NCI-H526 treated with DMSO at 0.1 percent for 48 hours (cell line): ENCODE measurements at regions not wholly inside any gene's neighbourhood (a gene's known extent, or its start where the extent isn't known, plus 50 kb on each side); places are given as distances from the start of the nearest gene placed in this dataset.

Experiments
- DNase-seq: peaks from one replicate; lab custom pipeline; 2025; lab: John Stamatoyannopoulos, UW

DNA sequence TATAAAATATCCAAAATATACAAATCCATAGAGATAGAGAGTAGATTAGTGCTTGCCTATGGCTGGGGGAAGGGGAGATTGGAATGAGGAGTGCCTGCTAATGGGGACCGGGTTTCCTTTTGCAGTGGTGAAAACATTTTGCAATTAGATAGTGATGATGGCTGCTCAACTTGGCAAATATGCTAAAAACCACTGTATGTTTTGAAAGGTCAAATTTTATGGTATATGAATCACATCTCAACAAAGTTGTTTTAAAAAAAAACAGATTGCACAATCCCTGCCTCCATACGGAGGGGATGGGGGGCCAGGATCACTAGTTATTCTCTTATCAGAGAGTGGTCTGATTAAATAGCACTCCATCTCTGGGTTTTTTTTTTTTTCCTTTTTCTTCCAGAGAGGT lies 76.9 kb upstream of the RIPOR2 start:
- DNase-seq: no peak

DNA sequence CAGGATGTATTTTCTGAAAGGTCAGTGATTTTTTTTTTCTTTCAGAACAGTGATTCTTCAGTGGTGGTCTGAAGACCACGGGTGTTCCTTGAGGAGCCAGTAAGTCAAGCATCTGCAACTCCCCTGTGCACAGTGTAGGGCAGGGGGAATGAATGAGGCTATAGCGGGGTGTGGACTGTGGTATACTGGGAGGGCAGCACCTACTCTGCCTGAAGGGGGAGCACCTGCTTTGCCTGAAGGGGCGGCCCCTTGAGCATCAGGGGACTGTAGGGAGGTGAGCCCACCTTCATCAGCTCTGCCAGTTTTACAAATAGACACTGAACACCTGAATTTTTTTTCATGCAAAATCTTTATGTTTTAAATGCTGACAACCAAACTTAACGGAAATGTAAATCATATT lies 77.5 kb upstream of the RIPOR2 start:
- DNase-seq: no peak

DNA sequence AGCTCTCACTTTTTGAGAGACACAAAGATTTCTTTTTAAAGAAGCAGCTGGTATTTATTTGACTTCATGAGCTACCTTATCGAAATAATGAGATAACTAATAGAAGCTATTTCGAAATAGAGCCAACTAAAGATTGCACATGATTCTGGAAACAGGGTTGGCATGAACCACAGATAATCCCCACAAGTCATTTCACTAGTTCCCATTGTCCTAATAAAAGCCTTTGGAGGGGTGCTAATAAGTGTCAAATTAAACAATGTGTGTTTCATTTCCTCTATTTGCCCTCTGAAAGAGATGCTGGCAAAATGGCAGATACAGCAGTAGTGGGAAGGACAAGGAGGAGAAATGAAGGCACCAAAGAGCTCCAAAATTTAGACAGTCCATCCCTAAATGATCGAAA lies 78.6 kb upstream of the RIPOR2 start:
- DNase-seq: no peak

DNA sequence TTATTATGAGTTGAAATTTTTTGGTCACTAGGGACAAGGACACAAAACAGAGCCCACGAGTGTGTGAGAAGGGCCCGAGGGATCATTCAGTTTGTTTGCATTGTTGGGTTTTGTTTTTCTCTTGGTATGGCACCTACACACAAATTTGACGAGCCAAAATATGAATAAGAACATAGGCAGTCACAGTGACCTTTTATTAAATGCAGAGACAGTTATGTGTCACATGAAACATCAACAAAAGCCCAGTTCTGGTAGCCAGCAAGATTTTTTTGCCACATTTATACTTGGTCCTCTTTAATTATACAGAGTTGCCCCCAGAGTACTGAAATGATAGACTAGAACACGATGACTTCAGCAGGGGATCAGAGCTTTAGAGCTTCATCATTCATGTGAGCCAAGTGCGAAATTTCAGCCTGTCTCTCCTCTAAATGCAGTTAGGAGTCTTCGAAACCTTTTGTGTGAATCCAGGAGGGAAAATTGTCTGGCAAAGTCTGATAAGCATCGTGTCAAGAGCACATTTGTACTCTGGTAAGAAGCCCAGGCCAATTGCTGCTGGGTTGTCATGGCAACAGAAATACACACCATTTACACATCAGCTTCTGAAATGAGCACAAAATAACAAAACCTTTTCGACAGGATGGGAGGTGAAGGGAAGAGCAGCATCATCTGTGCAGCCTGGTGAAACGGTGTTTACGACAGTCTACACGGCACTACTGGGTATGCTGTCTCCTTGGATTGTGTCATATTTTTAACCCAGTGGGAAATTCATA lies 79.2 kb upstream of the RIPOR2 start:
- no peak for DNase-seq

DNA sequence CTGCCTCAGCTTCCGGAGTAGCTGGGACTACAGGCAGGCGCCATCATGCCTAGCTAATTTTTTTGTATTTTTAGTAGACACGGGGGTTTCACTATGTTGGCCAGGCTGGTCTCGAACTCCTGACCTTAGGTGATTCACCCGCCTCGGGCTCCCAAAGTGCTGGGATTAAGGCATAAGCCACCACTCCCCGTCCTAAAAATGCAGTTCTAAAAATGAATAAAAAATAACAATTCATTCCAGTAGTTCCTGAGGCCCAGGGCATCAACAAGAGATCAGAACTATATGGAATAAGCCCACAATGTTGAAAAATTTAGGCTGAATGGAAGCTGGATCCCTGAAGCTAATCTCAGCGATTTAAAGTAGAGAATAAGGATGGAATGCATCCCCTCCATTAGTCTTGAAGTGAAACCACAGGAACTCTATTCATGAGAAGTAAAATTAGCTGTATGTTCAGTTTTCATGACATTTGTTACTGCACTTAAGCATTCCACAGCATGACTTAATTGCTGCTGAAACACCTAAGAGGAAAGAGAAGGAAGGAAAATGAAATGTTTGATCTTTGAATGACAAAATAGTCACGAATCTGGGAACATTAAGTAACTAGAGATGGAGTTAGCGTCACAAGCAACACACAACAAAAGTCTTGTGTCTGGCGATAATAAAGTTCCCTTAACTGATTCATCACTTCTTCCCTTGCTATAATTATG lies 80.4 kb upstream of the RIPOR2 start:
- no peak for DNase-seq

DNA sequence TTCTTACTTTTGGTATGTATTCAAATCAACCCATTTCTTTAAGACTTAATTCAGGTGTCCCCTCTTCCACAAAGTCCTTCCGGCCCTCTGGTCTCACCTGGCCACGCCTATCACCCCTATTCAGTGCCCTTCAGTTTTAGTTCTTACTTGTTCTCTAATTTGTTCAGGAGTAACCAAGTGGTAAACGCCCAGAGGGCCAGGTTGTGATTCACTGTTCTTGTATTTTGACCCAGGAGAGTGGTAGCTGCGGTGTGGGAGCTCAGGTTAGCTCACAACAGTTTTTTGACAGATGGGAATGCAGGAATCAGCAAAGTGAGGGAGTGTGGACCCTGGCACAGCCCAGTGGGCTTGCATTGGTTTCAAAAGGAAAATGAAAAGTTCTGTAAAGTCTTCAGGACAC lies 81.7 kb upstream of the RIPOR2 start:
- no peak for DNase-seq

DNA sequence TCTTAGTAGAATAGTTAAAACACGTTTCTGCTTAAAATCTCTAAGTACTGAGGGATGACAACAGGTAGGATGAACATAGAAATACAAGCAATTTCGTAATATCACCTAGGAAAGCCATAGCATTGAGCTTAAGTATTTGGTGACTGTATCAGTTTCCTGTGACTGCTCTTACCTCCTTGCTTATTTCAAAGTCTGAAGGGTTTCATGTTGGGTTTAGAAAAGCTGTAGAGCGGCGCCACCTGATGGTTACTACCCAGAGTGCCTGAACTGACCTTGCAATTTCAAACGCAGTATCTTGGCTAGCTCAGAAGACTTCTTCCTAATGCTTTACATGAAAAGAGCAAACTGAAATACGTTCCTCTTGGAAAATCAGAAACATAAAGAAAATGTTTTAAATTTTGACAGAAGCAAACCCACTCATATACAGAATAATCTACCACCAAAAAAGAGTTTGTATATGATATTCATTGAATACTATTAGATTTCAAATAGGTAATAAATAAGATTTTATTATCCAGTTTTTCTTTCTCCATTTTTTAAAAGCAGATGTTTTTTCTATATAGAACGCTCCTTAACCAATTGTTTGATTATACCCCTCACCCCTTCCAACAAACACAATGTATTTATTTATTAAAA lies 82.3 kb upstream of the RIPOR2 start:
- no peak for DNase-seq

DNA sequence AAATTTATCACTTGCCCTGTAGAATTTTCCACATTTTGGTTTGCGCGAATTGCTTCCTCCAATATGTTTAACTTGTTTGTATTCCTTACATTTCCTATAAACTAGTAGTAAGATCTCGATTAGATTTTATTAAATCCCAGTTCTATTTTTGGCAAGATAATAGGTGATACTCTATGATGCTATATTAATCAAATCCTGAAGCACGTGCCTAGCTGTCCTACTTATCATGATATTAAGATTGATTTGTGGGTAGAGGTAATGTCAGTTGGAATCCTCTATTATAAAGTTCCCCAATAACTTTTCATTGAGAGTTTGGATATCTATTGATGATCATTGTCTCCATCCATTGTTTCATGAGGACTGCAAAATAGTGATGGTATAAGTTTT lies 82.8 kb upstream of the RIPOR2 start:
- DNase-seq: no peak

DNA sequence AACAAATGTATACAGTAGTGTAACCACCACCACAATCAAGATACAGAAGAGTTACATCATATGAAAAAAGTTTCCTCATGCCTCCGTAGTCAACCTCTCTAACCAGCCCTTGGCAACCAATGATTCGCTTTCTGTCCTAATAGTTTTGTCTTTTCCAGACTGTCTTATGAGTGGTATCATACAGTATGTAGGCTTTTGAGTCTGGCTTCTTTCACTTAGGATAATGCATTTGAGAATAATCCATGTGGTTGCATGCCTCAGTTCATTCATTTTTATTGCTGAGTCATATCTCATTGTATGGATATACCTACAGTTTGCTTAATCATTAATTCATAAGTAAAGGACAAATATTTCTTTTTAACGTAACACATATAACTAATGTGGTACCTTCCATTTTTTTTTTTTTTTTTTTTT lies 86.4 kb upstream of the RIPOR2 start:
- DNase-seq: no peak

DNA sequence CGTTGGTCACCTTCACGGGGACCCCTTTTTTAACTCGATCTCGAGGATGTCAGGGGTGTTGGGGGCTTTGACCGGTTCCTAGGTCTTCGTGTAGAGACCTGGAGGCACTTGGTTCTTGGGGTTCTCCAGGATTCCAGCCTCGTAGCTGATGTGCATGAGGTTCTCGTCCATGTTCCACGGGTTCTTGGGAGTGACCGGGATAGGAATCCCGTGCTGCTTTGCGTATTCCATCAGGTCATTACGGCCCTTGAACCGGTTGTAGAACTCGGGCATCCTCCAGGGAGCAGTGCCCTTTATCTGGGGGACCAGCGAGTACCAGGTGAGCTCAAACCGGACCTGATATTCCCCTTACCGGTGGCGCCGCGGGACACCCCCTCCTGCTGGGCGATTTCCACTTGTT lies 88.0 kb upstream of the RIPOR2 start:
- DNase-seq: no peak

DNA sequence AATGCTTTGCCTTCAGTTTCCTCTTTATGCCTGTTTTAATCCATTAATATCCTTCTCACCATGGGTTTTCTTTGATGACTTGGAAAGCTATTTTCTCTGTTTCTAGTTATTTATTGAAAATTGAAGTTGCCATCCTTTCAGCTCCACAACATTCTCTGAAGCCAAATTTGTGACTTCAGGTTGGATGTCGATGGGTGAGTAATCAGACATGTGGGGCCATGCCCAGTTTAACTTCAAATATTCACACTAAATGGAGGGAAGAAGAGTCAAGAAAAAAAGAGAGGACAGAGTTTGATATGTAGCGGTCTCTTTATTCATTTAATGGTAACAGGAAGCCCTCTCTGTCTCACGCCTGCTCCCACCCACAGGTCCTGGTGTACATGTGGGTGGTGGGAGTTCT lies 89.1 kb upstream of the RIPOR2 start:
- DNase-seq: no peak

DNA sequence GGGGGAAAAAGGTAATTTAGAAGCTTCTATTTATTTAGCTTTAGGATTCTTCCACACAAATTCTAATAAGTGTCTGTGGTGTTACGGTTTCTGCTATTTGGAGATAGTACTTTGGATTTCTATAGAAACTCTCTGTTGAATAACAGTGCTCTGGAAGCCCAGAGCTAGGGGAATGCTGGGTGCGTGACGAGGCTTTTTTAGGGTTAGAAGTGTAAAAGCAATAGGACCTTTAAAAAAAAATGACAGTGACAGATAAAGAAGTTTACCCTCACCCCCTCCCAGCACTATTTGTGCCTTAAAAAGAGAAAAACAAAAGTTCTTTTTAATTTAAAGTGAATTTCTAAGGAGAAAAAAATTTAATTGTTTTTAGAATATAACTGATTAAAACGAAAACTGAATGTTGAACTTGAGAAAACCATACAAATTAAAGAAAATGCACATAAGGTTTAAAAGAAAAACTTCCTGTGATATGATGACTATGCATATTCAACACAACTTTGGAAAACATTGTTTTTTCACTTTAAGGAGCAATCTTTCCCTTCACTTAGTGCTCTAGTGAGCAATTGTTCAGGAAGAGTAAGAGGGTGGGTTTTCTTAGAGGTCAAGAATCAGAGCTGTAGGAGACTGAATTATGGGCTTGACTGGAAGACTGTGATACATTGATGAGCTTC lies 89.6 kb upstream of the RIPOR2 start:
- DNase-seq: no peak

DNA sequence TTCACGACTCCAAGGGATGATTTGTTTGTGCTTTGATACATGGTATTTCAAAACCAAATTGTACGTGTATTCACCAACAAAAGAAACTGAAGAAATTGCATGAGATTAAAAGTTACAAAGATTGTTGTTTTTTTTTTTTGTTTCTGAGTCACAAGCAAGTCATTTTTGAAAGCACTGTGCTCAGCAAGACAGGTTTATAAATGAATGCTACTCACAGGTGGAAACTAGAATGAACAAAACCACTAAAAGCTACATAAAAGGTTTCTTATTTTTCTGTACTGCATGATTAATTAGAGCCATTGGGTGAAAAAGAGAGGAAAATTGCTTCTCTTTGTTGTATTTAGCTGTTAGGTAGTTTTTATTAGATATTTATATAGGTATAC lies 90.2 kb upstream of the RIPOR2 start:
- DNase-seq: no peak

DNA sequence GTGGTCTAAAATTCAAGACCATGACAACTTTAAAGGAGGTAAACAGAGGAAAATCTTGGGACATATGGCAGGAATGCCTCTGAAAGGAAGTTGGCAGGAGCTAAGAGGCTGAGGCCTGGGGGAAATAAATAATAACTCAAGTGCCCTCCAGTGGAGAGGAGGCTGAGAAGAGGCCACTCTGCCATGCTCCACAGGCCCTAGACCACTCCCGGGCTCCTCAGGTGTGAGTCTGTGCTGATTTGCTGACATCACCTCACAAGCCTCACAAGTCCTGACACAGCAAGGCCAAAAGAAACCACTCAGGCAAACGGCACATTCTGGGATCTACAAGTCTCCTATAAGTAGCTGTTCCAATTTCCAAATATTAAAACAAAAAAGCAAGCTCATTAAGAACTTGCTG lies 91.0 kb upstream of the RIPOR2 start:
- no peak for DNase-seq

DNA sequence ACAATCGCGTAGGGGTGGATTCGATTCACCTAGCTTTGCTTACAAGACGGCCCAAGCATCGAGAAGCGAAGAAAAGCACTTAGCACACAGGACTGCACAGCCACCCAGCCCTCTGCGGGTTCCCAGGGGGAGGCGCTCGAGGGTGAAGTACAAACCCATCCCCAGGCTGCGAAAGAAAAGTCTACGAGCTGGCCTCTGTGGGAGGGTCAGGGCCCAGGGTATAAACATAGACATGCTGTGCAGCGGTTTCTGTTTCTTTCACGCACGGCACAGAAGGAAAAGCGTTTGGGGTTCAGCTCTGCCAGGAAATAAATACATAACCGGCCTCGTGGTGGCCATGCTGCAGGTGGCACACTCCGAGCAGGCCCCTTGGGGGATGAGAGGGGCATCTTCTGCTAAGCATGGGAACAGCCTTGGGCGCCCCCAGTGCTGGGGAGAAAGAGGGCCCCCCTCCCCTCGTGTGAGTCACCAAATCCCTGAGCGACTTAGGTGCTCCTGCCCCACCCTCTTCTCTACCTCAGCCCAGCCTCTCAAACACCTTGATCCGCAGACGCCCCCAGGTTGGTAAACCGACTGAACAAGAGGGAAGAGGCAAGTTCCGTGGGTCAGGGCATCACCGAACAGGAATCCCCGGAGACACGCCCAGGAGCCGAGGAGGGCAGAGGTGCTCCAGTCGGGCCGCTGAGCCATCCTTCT lies 91.6 kb upstream of the RIPOR2 start:
- DNase-seq: no peak

DNA sequence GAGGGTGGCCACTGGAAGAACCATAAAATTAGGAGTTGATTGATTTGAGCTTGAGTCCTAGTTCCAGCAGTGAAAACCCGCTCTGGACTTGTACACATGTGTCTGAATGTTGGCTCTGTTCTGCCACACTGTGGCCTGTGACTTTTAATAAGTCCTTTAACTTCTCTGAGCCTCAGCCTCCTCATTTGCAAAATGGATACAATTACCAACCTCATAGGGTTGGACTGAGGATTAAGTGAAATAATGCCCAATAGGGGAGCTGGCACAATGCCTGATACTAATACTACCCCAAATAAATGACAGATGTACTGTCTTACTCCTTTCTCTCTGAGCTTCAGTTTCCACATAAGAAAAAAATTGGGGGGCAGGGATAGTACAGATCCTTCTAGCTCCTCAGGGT lies 92.6 kb upstream of the RIPOR2 start:
- no peak for DNase-seq

DNA sequence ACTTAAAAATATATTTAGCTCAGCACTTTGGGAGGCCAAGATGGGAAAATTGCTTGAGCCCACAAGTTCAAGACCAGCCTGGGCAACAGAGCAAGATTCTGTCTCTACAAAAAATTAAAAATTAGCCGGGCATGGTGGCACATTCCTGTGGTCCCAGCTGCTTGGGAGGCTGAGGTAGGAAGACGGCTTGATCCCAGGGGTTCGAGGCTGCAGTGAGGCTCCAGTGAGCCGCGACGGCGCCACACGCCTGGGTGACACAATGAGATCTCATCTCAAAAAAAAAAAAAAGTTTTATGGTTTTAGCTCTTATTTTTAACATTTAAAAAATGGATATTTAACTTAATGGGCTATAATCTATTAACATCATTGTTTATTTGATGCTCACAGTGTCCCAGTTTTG lies 97.2 kb upstream of the RIPOR2 start:
- DNase-seq: no peak

DNA sequence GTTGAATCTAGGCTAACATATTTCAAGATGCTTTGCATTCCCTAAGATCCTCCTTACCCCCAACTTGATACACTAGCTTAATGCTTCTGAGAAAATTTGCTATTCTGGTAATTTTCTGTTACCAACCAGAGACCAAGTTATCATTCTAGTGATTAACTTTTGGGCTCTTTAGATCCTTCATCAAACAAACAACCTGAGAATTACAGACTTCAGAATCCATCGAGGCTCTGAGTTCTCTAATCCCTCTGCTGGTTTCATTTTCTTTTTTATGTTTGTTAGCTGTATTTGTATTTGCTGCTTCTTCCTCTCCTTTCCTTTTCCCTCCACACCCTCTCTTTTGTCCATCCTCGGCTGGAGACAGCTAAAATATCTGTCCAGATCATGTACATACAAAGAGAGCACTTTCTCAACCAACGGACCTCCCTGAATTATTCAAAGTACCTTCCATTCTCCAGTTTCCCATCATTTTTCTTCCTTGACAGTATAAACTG lies 98.7 kb upstream of the RIPOR2 start:
- peak; percentile 81 for DNase-seq

DNA sequence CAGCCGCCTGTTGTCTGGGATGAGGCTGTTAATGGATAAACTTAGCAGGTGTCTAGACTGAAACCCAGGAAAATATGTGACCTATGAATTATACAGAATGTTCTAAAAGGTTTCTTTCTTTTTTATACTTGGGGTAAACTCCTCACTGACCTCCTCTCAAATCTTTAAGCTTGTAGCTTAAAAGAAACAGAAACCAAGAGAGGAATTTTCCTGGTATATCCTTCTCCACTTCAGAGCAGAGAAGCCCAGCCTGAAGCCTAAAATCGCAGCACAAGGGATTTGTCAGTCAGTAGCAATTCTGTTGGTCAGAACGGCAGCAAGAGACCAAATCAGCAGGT lies 99.4 kb upstream of the RIPOR2 start:
- DNase-seq: peak; percentile 75

DNA sequence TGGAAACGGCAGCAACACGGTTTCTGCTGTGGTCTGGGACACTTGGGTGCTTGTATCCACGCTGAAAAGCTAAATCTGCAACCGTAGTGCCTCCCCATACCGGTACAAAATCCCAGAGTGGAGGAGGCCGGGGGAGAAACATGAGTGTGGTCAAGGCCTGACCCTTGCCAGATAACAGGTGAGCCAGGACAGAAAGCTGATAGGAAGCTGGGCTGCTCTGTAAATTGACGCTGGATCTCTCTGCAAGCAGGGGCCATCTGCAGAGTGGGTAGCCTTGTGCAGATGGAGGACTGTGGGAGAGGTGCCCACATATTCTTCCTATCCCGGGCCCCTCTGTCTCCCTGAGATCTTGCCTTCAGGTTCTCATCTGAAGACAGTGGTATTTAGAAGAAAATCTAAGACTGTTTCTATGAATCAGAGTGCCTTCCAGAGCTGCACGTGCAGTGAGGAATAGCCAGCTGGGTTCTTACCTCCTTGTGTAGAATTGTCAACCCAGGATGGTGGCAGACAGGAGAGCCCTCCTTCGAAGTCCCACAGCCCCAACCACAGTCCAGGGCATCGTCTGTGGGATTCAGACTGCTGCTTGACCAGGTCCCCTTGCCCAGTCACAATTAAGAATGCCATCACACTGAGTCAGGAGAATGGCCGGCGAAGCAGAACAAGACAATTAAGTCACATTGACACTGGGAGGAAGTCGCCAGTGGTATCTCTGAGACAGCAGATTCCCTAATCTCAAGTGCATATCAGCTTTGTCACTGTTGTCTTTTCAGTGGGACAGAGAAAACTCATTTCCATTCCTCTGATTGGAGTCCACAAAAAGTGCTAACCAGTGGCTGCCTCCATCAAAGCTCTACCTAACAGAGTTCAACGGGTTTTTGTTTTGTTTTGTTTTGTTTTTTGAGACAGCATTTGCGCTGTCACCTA lies 100.0 kb upstream of the RIPOR2 start:
- peak; percentile 75 for DNase-seq

DNA sequence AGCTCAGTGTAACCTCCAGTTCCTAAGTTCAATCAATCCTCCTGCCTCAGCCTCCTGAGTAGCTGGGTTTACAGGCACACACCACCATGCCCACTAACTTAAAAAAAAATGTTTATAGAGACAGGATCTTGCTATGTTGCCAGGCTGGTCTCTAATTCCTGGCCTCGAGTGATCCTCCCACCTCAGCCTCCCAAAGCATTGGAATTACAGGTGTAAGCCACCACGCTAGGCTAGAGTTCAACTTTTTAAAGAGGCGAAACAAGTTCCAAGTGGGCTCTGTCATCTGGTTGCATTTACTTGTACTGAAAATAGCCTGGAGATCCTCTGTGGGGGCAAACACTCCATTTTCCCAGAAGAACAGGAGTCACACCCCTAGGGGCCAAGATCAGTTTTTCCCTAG lies 100.7 kb upstream of the RIPOR2 start:
- no peak for DNase-seq
